OCI-LY3 (cell line): ENCODE measurements at regions not wholly inside any gene's neighbourhood (a gene's known extent, or its start where the extent isn't known, plus 50 kb on each side); places are given as distances from the start of the nearest gene placed in this dataset.

Source experiments
- EZH2phosphoT487 ChIP-seq: fragments of 200-600 bp; shearing (Covaris generic); IDR thresholded peaks from 2 replicates; pipeline ENCODE4 v1.6.1; 2018; ENCODE audit warnings: antibody characterized with exemption, mixed run types, low read depth
- TF ChIP-seq, protein P1 (sequence below): fragments of 200-600, 300-600 bp; sonication (generic); IDR thresholded peaks from 2 replicates; pipeline ENCODE4 v1.5.1; 2014; ENCODE audit warnings: antibody characterized with exemption, low read length, low read depth

GRCh38 chr16:62933929-62934328 lies 897.7 kb upstream of the CDH8 start:
- TF ChIP-seq, protein P1, sequence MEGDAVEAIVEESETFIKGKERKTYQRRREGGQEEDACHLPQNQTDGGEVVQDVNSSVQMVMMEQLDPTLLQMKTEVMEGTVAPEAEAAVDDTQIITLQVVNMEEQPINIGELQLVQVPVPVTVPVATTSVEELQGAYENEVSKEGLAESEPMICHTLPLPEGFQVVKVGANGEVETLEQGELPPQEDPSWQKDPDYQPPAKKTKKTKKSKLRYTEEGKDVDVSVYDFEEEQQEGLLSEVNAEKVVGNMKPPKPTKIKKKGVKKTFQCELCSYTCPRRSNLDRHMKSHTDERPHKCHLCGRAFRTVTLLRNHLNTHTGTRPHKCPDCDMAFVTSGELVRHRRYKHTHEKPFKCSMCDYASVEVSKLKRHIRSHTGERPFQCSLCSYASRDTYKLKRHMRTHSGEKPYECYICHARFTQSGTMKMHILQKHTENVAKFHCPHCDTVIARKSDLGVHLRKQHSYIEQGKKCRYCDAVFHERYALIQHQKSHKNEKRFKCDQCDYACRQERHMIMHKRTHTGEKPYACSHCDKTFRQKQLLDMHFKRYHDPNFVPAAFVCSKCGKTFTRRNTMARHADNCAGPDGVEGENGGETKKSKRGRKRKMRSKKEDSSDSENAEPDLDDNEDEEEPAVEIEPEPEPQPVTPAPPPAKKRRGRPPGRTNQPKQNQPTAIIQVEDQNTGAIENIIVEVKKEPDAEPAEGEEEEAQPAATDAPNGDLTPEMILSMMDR, result no peak
- TF ChIP-seq EZH2phosphoT487, result no peak
